ENCODE measurements at regions not wholly inside any gene's neighbourhood (a gene's known extent, or its start where the extent isn't known, plus 50 kb on each side); places are given as distances from the start of the nearest gene placed in this dataset.

GRCh38 chr5:68420476-68421344 lies 205.2 kb downstream of the PIK3R1 start:
- peak overlapping the region; percentile 70 to 73 for H3K27ac ChIP-seq
- intact Hi-C loops (cut with DNase I; ENCODE audit: low total_unique reads), result no loop called here
- DNase-seq, result no peak

GRCh38 chr5:68421485-68422220 lies 206.1 kb downstream of the PIK3R1 start:
- Histone ChIP-seq H3K4me3 (no peak overlapping the region), H3K36me3 (no peaks in the 10 kb centered on the region), H3K27ac (no peak overlapping the region), H3K27me3 (no peaks in the 10 kb centered on the region), H3K9me3 (no peaks in the 10 kb centered on the region), H3K4me1 (peaks cover 9 to 33% (median 22%) of the 10 kb centered on the region in 4 donors)
- intact Hi-C loops (cut with DNase I; ENCODE audit: low total_unique reads), result no loop called here
- DNase-seq, result no peak
- TF ChIP-seq CTCF (IDR thresholded peaks at IDR 0.05), result no peak

More at GRCh38 chr5:68420476-68421344, 205.2 kb downstream of the PIK3R1 start:
- H3K4me1 ChIP-seq, result peaks cover 9 to 33% (median 22%) of the 10 kb centered on the region in 4 donors
- H3K4me3 ChIP-seq, result no peak overlapping the region
- TF ChIP-seq CTCF (IDR thresholded peaks at IDR 0.05), result no peak
- H3K36me3 ChIP-seq, result no peaks in the 10 kb centered on the region
- no peaks in the 10 kb centered on the region for H3K9me3 ChIP-seq
- H3K27me3 ChIP-seq, result no peaks in the 10 kb centered on the region

GRCh38 chr5:68423154-68423811 lies 207.7 kb downstream of the PIK3R1 start:
- no peaks in the 10 kb centered on the region for H3K36me3 ChIP-seq
- no peak for DNase-seq
- no peaks in the 10 kb centered on the region for H3K9me3 ChIP-seq
- TF ChIP-seq CTCF (IDR thresholded peaks at IDR 0.05), result no peak
- H3K4me3 ChIP-seq, result no peak overlapping the region
- H3K4me1 ChIP-seq, result peaks cover 9 to 27% (median 18%) of the 10 kb centered on the region in 4 donors
- H3K27me3 ChIP-seq, result no peaks in the 10 kb centered on the region
- no peak overlapping the region for H3K27ac ChIP-seq
- intact Hi-C loops (cut with DNase I; ENCODE audit: low total_unique reads), result no loop called here

- Histone ChIP-seq H3K27ac (no peak overlapping the region), H3K9me3 (no peaks in the 10 kb centered on the region), H3K36me3 (no peaks in the 10 kb centered on the region), H3K4me1 (peaks cover 5 to 11% (median 7%) of the 10 kb centered on the region in 4 donors), H3K4me3 (no peak overlapping the region), H3K27me3 (no peaks in the 10 kb centered on the region)
- no peak for TF ChIP-seq CTCF (IDR thresholded peaks at IDR 0.05)
- intact Hi-C loops (cut with DNase I; ENCODE audit: low total_unique reads), result no loop called here
- no peak for DNase-seq
Measured at GRCh38 chr5:68424799-68425537, 209.4 kb downstream of the PIK3R1 start.

GRCh38 chr5:68426586-68426985 lies 211.0 kb downstream of the PIK3R1 start:
- Histone ChIP-seq H3K4me3 (no peak overlapping the region), H3K36me3 (no peaks in the 10 kb centered on the region), H3K27me3 (no peaks in the 10 kb centered on the region), H3K27ac (no peak overlapping the region), H3K4me1 (no peaks in the 10 kb centered on the region), H3K9me3 (no peaks in the 10 kb centered on the region)
- no peak for TF ChIP-seq CTCF (IDR thresholded peaks at IDR 0.05)
- no peak for DNase-seq
- intact Hi-C loops (cut with DNase I; ENCODE audit: low total_unique reads), result no loop called here
